ENCODE measurements at regions not wholly inside any gene's neighbourhood (a gene's known extent, or its start where the extent isn't known, plus 50 kb on each side); places are given as distances from the start of the nearest gene placed in this dataset.

DNA sequence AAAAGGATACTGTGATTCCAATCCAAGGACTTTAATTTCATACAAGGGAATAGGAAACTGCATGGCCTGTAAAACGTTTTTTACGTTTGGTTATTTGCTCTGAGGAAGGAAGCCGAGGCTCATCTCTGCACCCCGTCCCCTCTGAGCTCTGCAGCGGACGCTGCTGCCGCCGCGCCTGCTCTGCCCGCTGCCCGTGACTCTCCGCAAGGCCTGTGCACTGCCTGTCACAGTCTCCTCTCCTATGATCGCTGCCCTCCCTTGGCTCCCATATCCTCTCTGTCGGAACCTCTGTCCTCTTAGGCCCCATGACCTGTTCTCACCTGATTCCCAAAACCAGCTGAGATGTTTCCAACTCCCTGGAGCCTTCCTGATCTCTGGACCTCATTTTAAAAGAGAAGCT lies 320.3 kb upstream of the ZNF32 start:
- Mint-ChIP-seq H3K4me3 (ENCODE audit: unreplicated experiment) (no peak overlapping the region), H3K9me3 (ENCODE audit: unreplicated experiment) (no peaks in the 10 kb centered on the region), H3K27me3 (ENCODE audit: unreplicated experiment) (peaks cover 12% of the 10 kb centered on the region), H3K27ac (ENCODE audit: unreplicated experiment) (no peak overlapping the region), H3K4me1 (ENCODE audit: unreplicated experiment) (peaks cover 12% of the 10 kb centered on the region), H3K36me3 (ENCODE audit: unreplicated experiment) (no peaks in the 10 kb centered on the region)
- DNase-seq (ENCODE audit: extremely low spot score, unreplicated experiment): no peak
- TF ChIP-seq, protein P1, sequence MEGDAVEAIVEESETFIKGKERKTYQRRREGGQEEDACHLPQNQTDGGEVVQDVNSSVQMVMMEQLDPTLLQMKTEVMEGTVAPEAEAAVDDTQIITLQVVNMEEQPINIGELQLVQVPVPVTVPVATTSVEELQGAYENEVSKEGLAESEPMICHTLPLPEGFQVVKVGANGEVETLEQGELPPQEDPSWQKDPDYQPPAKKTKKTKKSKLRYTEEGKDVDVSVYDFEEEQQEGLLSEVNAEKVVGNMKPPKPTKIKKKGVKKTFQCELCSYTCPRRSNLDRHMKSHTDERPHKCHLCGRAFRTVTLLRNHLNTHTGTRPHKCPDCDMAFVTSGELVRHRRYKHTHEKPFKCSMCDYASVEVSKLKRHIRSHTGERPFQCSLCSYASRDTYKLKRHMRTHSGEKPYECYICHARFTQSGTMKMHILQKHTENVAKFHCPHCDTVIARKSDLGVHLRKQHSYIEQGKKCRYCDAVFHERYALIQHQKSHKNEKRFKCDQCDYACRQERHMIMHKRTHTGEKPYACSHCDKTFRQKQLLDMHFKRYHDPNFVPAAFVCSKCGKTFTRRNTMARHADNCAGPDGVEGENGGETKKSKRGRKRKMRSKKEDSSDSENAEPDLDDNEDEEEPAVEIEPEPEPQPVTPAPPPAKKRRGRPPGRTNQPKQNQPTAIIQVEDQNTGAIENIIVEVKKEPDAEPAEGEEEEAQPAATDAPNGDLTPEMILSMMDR (IDR thresholded peaks at IDR 0.05): no peak

GRCh38 chr10:43968076-43968475 lies 319.4 kb upstream of the ZNF32 start:
- peak; percentile 48 for DNase-seq (ENCODE audit: extremely low spot score, unreplicated experiment)
- Mint-ChIP-seq H3K4me1 (ENCODE audit: unreplicated experiment) (peaks cover 12% of the 10 kb centered on the region), H3K36me3 (ENCODE audit: unreplicated experiment) (no peaks in the 10 kb centered on the region), H3K27ac (ENCODE audit: unreplicated experiment) (no peak overlapping the region), H3K4me3 (ENCODE audit: unreplicated experiment) (no peak overlapping the region), H3K9me3 (ENCODE audit: unreplicated experiment) (no peaks in the 10 kb centered on the region), H3K27me3 (ENCODE audit: unreplicated experiment) (peaks cover 12% of the 10 kb centered on the region)
- TF ChIP-seq, protein P1 (IDR thresholded peaks at IDR 0.05): no peak

DNA sequence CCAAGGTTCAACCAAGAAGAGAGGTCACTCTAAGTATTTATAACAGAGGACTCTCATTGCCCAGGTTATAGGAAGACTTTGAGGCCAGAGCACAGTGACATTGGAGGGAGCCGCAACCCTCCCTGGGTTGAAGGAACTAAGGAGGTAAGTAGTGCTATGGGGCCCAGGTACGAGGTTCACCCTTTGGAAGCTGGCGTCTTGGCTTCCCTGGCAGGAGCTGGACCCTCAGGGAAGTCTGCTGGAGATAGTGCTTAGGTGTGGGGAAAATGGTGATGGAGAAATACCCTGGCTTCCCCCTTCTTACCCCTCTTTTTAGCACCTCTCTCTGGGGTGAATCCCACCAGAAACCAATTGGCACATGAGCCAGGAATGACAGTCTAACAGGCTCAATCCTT lies 317.9 kb upstream of the ZNF32 start:
- no peak overlapping the region for H3K27ac Mint-ChIP-seq (ENCODE audit: unreplicated experiment)
- H3K4me3 Mint-ChIP-seq (ENCODE audit: unreplicated experiment): no peak overlapping the region
- no peaks in the 10 kb centered on the region for H3K9me3 Mint-ChIP-seq (ENCODE audit: unreplicated experiment)
- peaks cover 16% of the 10 kb centered on the region for H3K4me1 Mint-ChIP-seq (ENCODE audit: unreplicated experiment)
- TF ChIP-seq, protein P1 (IDR thresholded peaks at IDR 0.05): no peak
- peak; percentile 36 for DNase-seq (ENCODE audit: extremely low spot score, unreplicated experiment)
- H3K27me3 Mint-ChIP-seq (ENCODE audit: unreplicated experiment): peaks cover 14% of the 10 kb centered on the region
- H3K36me3 Mint-ChIP-seq (ENCODE audit: unreplicated experiment): no peaks in the 10 kb centered on the region

- TF ChIP-seq, protein P1 (IDR thresholded peaks at IDR 0.05): no peak
- peak; percentile 49 for DNase-seq (ENCODE audit: extremely low spot score, unreplicated experiment)
- Mint-ChIP-seq H3K36me3 (ENCODE audit: unreplicated experiment) (no peaks in the 10 kb centered on the region), H3K27me3 (ENCODE audit: unreplicated experiment) (peaks cover 14% of the 10 kb centered on the region), H3K4me1 (ENCODE audit: unreplicated experiment) (peaks cover 21% of the 10 kb centered on the region), H3K9me3 (ENCODE audit: unreplicated experiment) (no peaks in the 10 kb centered on the region), H3K27ac (ENCODE audit: unreplicated experiment) (no peak overlapping the region), H3K4me3 (ENCODE audit: unreplicated experiment) (no peak overlapping the region)
Measured at GRCh38 chr10:43965918-43966570, 317.4 kb upstream of the ZNF32 start.

- no peaks in the 10 kb centered on the region for H3K36me3 Mint-ChIP-seq (ENCODE audit: unreplicated experiment)
- DNase-seq (ENCODE audit: extremely low spot score, unreplicated experiment): no peak
- no peaks in the 10 kb centered on the region for H3K9me3 Mint-ChIP-seq (ENCODE audit: unreplicated experiment)
- no peak overlapping the region for H3K27ac Mint-ChIP-seq (ENCODE audit: unreplicated experiment)
- H3K4me3 Mint-ChIP-seq (ENCODE audit: unreplicated experiment): no peak overlapping the region
- H3K27me3 Mint-ChIP-seq (ENCODE audit: unreplicated experiment): peaks cover 14% of the 10 kb centered on the region
- H3K4me1 Mint-ChIP-seq (ENCODE audit: unreplicated experiment): peaks cover 24% of the 10 kb centered on the region
- TF ChIP-seq, protein P1 (IDR thresholded peaks at IDR 0.05): no peak
Measured at GRCh38 chr10:43965033-43965917, 316.6 kb upstream of the ZNF32 start.

All from osteocyte (in vitro differentiated cells).